ENCODE measurements at regions not wholly inside any gene's neighbourhood (a gene's known extent, or its start where the extent isn't known, plus 50 kb on each side); places are given as distances from the start of the nearest gene placed in this dataset.

- intact Hi-C loops (cut with DNase I, micrococcal nuclease) = no loop called here
- DNase-seq (no peak), ATAC-seq (no peak)
- Histone ChIP-seq H3K36me3 (ENCODE audit: low read depth) (no peaks in the 10 kb centered on the region), H3K4me3 (no peak overlapping the region), H3K9me3 (no peaks in the 10 kb centered on the region), H3K4me1 (ENCODE audit: low read depth) (no peaks in the 10 kb centered on the region)
- TF ChIP-seq CTCF (IDR thresholded peaks at IDR 0.05) = no peak
Measured at GRCh38 chr1:221850470-221851187, 108.7 kb upstream of the DUSP10 start.

GRCh38 chr1:221849897-221850296, 108.0 kb upstream of the DUSP10 start:
- no peak for TF ChIP-seq CTCF (IDR thresholded peaks at IDR 0.05)
- H3K36me3 ChIP-seq (ENCODE audit: low read depth) = no peaks in the 10 kb centered on the region
- ATAC-seq (no peak), DNase-seq (no peak)
- H3K9me3 ChIP-seq = no peaks in the 10 kb centered on the region
- intact Hi-C loops (cut with DNase I, micrococcal nuclease) = no loop called here
- no peaks in the 10 kb centered on the region for H3K4me1 ChIP-seq (ENCODE audit: low read depth)
- no peak overlapping the region for H3K4me3 ChIP-seq

GRCh38 chr1:221849110-221849509, 107.2 kb upstream of the DUSP10 start:
- ATAC-seq (no peak), DNase-seq (no peak)
- Histone ChIP-seq H3K9me3 (no peaks in the 10 kb centered on the region), H3K4me1 (ENCODE audit: low read depth) (no peaks in the 10 kb centered on the region), H3K36me3 (ENCODE audit: low read depth) (no peaks in the 10 kb centered on the region), H3K4me3 (no peak overlapping the region)
- TF ChIP-seq CTCF (IDR thresholded peaks at IDR 0.05) = no peak
- intact Hi-C loops (cut with DNase I, micrococcal nuclease) = no loop called here

GRCh38 chr1:221847676-221848075, 105.8 kb upstream of the DUSP10 start:
- ATAC-seq (no peak), DNase-seq (no peak)
- Histone ChIP-seq H3K9me3 (no peaks in the 10 kb centered on the region), H3K4me1 (ENCODE audit: low read depth) (no peaks in the 10 kb centered on the region), H3K36me3 (ENCODE audit: low read depth) (no peaks in the 10 kb centered on the region), H3K4me3 (no peak overlapping the region)
- TF ChIP-seq CTCF (IDR thresholded peaks at IDR 0.05) = no peak
- intact Hi-C loops (cut with DNase I, micrococcal nuclease) = no loop called here

- Histone ChIP-seq H3K9me3 (no peaks in the 10 kb centered on the region), H3K4me1 (ENCODE audit: low read depth) (no peaks in the 10 kb centered on the region), H3K4me3 (no peak overlapping the region), H3K36me3 (ENCODE audit: low read depth) (no peaks in the 10 kb centered on the region)
- DNase-seq = peak in 1 of 3 donors; percentile 25
- intact Hi-C loops (cut with DNase I, micrococcal nuclease) = no loop called here
- TF ChIP-seq CTCF (IDR thresholded peaks at IDR 0.05) = no peak
- no peak for ATAC-seq
Measured at GRCh38 chr1:221845650-221846371, 103.9 kb upstream of the DUSP10 start.

All from mucosa of descending colon (tissue), 3 donors.